ENCODE measurements at regions not wholly inside any gene's neighbourhood (a gene's known extent, or its start where the extent isn't known, plus 50 kb on each side); places are given as distances from the start of the nearest gene placed in this dataset.

DNA sequence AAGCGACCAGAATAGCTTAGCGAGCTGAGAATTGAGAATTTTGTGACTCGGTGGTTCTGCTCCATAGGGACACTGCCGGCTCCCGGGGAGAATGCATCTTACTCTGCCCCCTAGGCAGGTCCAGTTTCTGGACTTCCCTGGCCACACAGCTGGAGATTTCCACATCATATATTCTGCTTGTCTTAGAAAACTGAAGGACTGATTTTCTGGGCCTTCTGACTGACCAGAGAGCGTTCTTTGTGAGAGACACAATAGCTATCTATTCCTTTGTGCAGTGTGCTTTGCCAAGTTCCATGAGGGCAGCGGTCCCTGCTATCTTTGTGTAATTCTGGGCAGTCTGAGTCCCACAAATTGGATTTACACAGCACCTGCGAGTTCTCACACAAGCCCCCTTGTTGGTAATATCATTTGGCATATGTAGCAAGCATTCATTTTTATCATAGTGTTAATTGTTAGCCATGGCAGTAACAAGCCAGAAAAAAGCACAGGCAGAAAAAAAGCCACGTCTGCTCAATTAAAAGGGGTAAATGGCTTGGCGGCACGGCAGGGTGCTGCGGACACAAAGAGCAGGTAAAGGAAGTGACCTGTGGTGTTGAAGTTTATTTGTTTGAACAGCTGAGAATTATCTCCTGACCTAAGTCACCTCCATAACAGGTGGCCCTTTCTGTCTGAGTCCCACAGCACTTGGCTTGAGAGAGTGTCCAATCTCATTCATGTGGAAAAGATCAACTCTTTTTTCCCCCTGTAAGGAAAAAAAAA is 688.7 kb downstream of the TUSC7 start:
- TF ChIP-seq, protein P1, sequence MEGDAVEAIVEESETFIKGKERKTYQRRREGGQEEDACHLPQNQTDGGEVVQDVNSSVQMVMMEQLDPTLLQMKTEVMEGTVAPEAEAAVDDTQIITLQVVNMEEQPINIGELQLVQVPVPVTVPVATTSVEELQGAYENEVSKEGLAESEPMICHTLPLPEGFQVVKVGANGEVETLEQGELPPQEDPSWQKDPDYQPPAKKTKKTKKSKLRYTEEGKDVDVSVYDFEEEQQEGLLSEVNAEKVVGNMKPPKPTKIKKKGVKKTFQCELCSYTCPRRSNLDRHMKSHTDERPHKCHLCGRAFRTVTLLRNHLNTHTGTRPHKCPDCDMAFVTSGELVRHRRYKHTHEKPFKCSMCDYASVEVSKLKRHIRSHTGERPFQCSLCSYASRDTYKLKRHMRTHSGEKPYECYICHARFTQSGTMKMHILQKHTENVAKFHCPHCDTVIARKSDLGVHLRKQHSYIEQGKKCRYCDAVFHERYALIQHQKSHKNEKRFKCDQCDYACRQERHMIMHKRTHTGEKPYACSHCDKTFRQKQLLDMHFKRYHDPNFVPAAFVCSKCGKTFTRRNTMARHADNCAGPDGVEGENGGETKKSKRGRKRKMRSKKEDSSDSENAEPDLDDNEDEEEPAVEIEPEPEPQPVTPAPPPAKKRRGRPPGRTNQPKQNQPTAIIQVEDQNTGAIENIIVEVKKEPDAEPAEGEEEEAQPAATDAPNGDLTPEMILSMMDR (IDR thresholded peaks at IDR 0.05) = no peak
- no peak for TF ChIP-seq POLR2A (IDR thresholded peaks at IDR 0.05)

Data from transverse colon (tissue), 3 donors.